K562 (cell line): ENCODE measurements at regions not wholly inside any gene's neighbourhood (a gene's known extent, or its start where the extent isn't known, plus 50 kb on each side); places are given as distances from the start of the nearest gene placed in this dataset.
A peak's percentile ranks its signal among the peaks of the same experiment; 100 is the strongest.

Source experiments
- ATAC-seq: fragments of 200-7000 bp; cut with Tn5 transposase; 3 replicates; pipeline ENCODE4 v1.9.1; 2020; ENCODE audit warnings: moderate library complexity
- BruUV-seq: library from RNA; stranded (reverse); fragments of 400-500 nt; replicated peaks from 2 replicates; lab custom pipeline; 2021; lab: Mats Ljungman, UMichigan
- CTCF ChIA-PET: fragments of 300-600 bp; formaldehyde crosslinking; extraction: SDS; loops from one replicate; lab custom pipeline; 2021; ENCODE audit warnings: low intra/inter-chr PET ratio; lab: Yijun Ruan, JAX
- POLR2A ChIA-PET: fragments of 300-600, 350-650 bp; sonication (Branson Sonifier 250); formaldehyde crosslinking; extraction: SDS; loops from one replicate; lab custom pipeline; 2021; ENCODE audit warnings: antibody characterized with exemption, inconsistent platforms; lab: Yijun Ruan, JAX
- DNase-seq, 4 experiments: peaks; one replicate each; pipeline versions ENCODE4 v3.0.0 to v3.0.0-alpha.2; 2011 to 2018; ENCODE audit warnings: low spot score in 3 of 4, mixed read lengths in 3 of 4; ENCODE audit errors: extremely low read depth in 1 of 4
- FAIRE-seq: peaks from 2 replicates; lab custom pipeline; 2011; peaks lifted over from hg19 to GRCh38; lab: Jason Lieb, UNC
- H2AFZ ChIP-seq: 2 replicates; pipeline ENCODE4 v1.6.0; 2011; ENCODE audit warnings: low read depth, low read length, control low read depth, inconsistent platforms
- H3K27ac ChIP-seq: fragments of 200-600 bp; 3 replicates; pipeline ENCODE4 v1.8.0; 2011; ENCODE audit warnings: low read depth, mild to moderate bottlenecking, control low read depth, inconsistent platforms, low read length, moderate library complexity, mixed read lengths; ENCODE audit errors: extremely low read depth
- H3K27me3 ChIP-seq, 2 experiments: fragments of 300-600 bp in 1 of 2; 2 replicates in 1 of 2; 3 replicates in 1 of 2; pipeline versions ENCODE4 v1.6.0 to v1.8.0; 2011; ENCODE audit warnings: inconsistent platforms in 2 of 2, low read length in 2 of 2, mild to moderate bottlenecking in 1 of 2, mixed read lengths in 1 of 2, moderate library complexity in 1 of 2; ENCODE audit not compliant: control insufficient read depth in 2 of 2, insufficient read depth in 2 of 2
- H3K36me3 ChIP-seq: fragments of 300-600 bp; 3 replicates; pipeline ENCODE4 v1.8.0; 2011; ENCODE audit warnings: mild to moderate bottlenecking, low read length, inconsistent platforms; ENCODE audit not compliant: control insufficient read depth, insufficient read depth
- H3K4me1 ChIP-seq, 2 experiments: fragments of 200-600 bp in 1 of 2; replicated peaks in 1 of 2; 2 replicates in 1 of 2; 3 replicates in 1 of 2; pipeline versions ENCODE4 v1.5.1 to v1.8.0; 2011; ENCODE audit warnings: inconsistent platforms in 2 of 2, low read length in 2 of 2, mild to moderate bottlenecking in 1 of 2, mixed read lengths in 1 of 2, moderate library complexity in 1 of 2; ENCODE audit not compliant: control insufficient read depth in 2 of 2, insufficient read depth in 2 of 2
- H3K4me2 ChIP-seq: 2 replicates; pipeline ENCODE4 v1.6.1; 2011; ENCODE audit warnings: low read length, control low read depth, inconsistent platforms, mixed read lengths; ENCODE audit not compliant: insufficient read depth
- H3K4me3 ChIP-seq: fragments of 200-600 bp; sonication (generic), shearing (Covaris generic); 2 replicates; pipeline ENCODE4 v1.5.1; 2016; ENCODE audit warnings: control low read depth, inconsistent platforms
- H3K79me2 ChIP-seq: fragments of 200-600 bp; 3 replicates; pipeline ENCODE4 v1.8.0; 2011; ENCODE audit warnings: low read length, inconsistent platforms; ENCODE audit not compliant: control insufficient read depth, insufficient read depth
- H3K9ac ChIP-seq, 2 experiments: 2 replicates each; pipeline versions ENCODE4 v1.6.0 to v1.6.1; 2011; ENCODE audit warnings: low read depth in 2 of 2, low read length in 2 of 2, control low read depth in 1 of 2, inconsistent platforms in 1 of 2, mild to moderate bottlenecking in 1 of 2, mixed read lengths in 1 of 2; ENCODE audit not compliant: insufficient read depth in 1 of 2
- H3K9me1 ChIP-seq: one replicate; pipeline ENCODE4 v1.6.0; 2011; ENCODE audit warnings: inconsistent platforms, mild to moderate bottlenecking, low read length, moderate library complexity; ENCODE audit not compliant: control insufficient read depth, insufficient read depth
- H3K9me3 ChIP-seq: replicated peaks from 2 replicates; pipeline ENCODE4 v1.5.1; 2011; ENCODE audit warnings: low read depth, low read length, inconsistent platforms; ENCODE audit not compliant: control insufficient read depth, insufficient read depth
- H4K20me1 ChIP-seq: replicated peaks from 2 replicates; pipeline ENCODE4 v1.6.1; 2011; ENCODE audit warnings: low read length, inconsistent platforms, mixed read lengths; ENCODE audit not compliant: control insufficient read depth, insufficient read depth
- GABPA ChIP-seq: fragments of 200-800 bp; sonication (Bioruptor generic); conservative IDR thresholded peaks from 2 replicates; pipeline ENCODE4 v1.6.1; 2016; ENCODE audit warnings: low read depth, missing genetic modification characterization, missing compliant biosample characterization
- SPI1 ChIP-seq: IDR thresholded peaks from 2 replicates; pipeline ENCODE4 v1.6.1; 2011; ENCODE audit warnings: low read depth, low read length, control low read depth, borderline replicate concordance
- WGBS: fragments of 100-300 bp; shearing (Covaris generic); methylation state at CpG from one replicate; pipeline ENCODE4 v1.1.6; 2016; ENCODE audit warnings: low coverage, mixed read lengths; ENCODE audit not compliant: insufficient coverage; ENCODE audit errors: missing lambda C conversion rate; 5-methylcytosine and 5-hydroxymethylcytosine counted together
- in situ Hi-C: fragments of 300-500 bp; cut with MboI; formaldehyde crosslinking; loops from 4 replicates; pipeline ENCODE4 v1.15.0; 2018; ENCODE audit warnings: inconsistent platforms, mixed read lengths
- intact Hi-C: fragments of 100-400 bp; cut with micrococcal nuclease; formaldehyde crosslinking; loops from 2 replicates; pipeline ENCODE4 v1.14.2; 2022
- TF ChIP-seq, protein P1 (sequence below): IDR thresholded peaks from 2 replicates; pipeline ENCODE4 v1.6.1; 2011; ENCODE audit warnings: borderline replicate concordance, low read depth, mild to moderate bottlenecking, moderate library complexity, low read length; ENCODE audit not compliant: insufficient read depth, poor library complexity, severe bottlenecking

DNA sequence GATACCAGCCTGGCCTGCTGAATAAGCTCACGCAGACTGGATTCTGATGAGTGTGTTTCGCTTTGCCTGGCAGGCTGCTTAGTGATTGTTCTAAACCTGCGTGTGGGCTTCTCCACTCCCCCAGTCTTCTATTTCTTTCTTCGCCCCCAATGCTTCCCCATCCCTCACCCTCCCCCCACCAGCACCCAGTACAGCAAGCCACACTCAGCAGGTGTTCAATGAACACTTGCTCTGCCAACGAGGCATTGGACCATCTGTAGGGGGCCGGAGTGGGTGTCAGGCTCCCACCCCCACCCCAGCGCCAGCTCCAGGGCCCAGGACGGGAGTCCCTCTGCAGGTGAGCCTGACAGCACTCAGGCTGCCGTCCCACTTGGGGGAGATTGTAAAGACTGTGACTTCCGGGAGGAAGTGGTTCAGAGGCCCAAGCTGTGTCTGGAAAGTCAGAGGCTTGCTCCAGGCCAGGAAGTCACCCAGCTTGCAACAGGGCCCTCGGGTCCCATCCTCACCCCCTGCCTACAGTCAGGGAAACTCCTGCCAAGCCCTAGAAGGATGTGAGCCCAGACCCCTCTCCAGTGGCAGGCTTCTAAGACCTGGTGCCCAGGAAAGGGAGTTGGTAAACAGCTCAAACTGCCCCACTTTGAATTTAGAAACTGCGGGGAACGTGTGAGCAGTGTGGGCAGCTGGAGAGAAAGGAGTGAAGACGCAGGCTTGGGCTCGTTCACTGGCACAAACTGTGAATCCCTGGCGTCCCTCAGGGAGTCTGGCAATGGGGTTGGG is 66.3 kb upstream of the PRDM11 start:
- ATAC-seq (no peak), DNase-seq (no peak), FAIRE-seq (no peak)
- ChIA-PET CTCF (no interaction called here), POLR2A (interaction anchor here (0.5 kb wide), 1 partner anchor 307 kb away, joined by 4 read pairs; no protein-coding TSS in a partner anchor)
- in situ Hi-C loops (no loop called here), intact Hi-C loops (no loop called here)
- H3K36me3 ChIP-seq = no peaks in the 10 kb centered on the region
- no peaks in the 10 kb centered on the region for H3K4me1 ChIP-seq
- peaks cover 2 to 6% of the 10 kb centered on the region in 2 experiments; a peak in 1 of 5 replicates for H3K27me3 ChIP-seq
- H3K9me3 ChIP-seq = no peaks in the 10 kb centered on the region
- TF ChIP-seq, protein P1, sequence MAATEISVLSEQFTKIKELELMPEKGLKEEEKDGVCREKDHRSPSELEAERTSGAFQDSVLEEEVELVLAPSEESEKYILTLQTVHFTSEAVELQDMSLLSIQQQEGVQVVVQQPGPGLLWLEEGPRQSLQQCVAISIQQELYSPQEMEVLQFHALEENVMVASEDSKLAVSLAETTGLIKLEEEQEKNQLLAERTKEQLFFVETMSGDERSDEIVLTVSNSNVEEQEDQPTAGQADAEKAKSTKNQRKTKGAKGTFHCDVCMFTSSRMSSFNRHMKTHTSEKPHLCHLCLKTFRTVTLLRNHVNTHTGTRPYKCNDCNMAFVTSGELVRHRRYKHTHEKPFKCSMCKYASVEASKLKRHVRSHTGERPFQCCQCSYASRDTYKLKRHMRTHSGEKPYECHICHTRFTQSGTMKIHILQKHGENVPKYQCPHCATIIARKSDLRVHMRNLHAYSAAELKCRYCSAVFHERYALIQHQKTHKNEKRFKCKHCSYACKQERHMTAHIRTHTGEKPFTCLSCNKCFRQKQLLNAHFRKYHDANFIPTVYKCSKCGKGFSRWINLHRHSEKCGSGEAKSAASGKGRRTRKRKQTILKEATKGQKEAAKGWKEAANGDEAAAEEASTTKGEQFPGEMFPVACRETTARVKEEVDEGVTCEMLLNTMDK = no peak
- TF ChIP-seq GABPA (peak; percentile 37; the same call in 1 of the 2 replicates), SPI1 (peak; percentile 42; the same call in 1 of the 2 replicates)
- H3K9me1 ChIP-seq = no peaks in the 10 kb centered on the region
- no peak overlapping the region for H2AFZ ChIP-seq
- no TSS peak for BruUV-seq
- no peak overlapping the region for H3K27ac ChIP-seq
- H3K4me2 ChIP-seq = no peak overlapping the region
- peaks cover 3% of the 10 kb centered on the region; the same call in 1 of the 2 replicates for H4K20me1 ChIP-seq
- H3K4me3 ChIP-seq = no peak overlapping the region
- H3K79me2 ChIP-seq = no peaks in the 10 kb centered on the region
- H3K9ac ChIP-seq = no peak overlapping the region
- 7% methylated on average over 13 of the region's 16 CpGs for WGBS
